Upper lobe of left lung (tissue), 4 donors: ENCODE measurements at regions not wholly inside any gene's neighbourhood (a gene's known extent, or its start where the extent isn't known, plus 50 kb on each side); places are given as distances from the start of the nearest gene placed in this dataset.

Experiments used
- POLR2AphosphoS5 ChIP-seq, 2 donors: sonication (generic); formaldehyde crosslinking; IDR thresholded peaks; one replicate each; pipeline ENCODE4 v1.5.1; 2017; ENCODE audit warnings: antibody characterized with exemption in 2 of 2
- TF ChIP-seq, protein P1 (sequence below), 6 experiments: fragments of 450-650 bp in 4 of 6; fragments of 200-600 bp in 2 of 6; sonication (generic) in 2 of 6; IDR thresholded peaks; one replicate each; pipeline ENCODE4 v1.5.1; 2016 to 2019; ENCODE audit warnings: antibody characterized with exemption in 6 of 6

GRCh38 chr2:41409328-41409727, 638.5 kb upstream of the PKDCC start:
- TF ChIP-seq, protein P1, sequence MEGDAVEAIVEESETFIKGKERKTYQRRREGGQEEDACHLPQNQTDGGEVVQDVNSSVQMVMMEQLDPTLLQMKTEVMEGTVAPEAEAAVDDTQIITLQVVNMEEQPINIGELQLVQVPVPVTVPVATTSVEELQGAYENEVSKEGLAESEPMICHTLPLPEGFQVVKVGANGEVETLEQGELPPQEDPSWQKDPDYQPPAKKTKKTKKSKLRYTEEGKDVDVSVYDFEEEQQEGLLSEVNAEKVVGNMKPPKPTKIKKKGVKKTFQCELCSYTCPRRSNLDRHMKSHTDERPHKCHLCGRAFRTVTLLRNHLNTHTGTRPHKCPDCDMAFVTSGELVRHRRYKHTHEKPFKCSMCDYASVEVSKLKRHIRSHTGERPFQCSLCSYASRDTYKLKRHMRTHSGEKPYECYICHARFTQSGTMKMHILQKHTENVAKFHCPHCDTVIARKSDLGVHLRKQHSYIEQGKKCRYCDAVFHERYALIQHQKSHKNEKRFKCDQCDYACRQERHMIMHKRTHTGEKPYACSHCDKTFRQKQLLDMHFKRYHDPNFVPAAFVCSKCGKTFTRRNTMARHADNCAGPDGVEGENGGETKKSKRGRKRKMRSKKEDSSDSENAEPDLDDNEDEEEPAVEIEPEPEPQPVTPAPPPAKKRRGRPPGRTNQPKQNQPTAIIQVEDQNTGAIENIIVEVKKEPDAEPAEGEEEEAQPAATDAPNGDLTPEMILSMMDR (IDR thresholded peaks at IDR 0.05): no peak
- no peak for TF ChIP-seq POLR2AphosphoS5 (IDR thresholded peaks at IDR 0.05)
